HCT116 (cell line): ENCODE measurements at regions not wholly inside any gene's neighbourhood (a gene's known extent, or its start where the extent isn't known, plus 50 kb on each side); places are given as distances from the start of the nearest gene placed in this dataset.
A peak's percentile ranks its signal among the peaks of the same experiment; 100 is the strongest.

Source experiments
- ATAC-seq: fragments of 200-7000 bp; cut with Tn5 transposase; 2 replicates; pipeline ENCODE4 v1.9.1; 2020; ENCODE audit warnings: mild to moderate bottlenecking, moderate library complexity
- BruUV-seq: library from RNA; stranded (reverse); fragments of 400-500 nt; replicated peaks from 2 replicates; lab custom pipeline; 2021; lab: Mats Ljungman, UMichigan
- CTCF ChIA-PET: fragments of 300-600 bp; sonication (Branson Sonifier 250); formaldehyde crosslinking; loops from one replicate; lab custom pipeline; 2021; ENCODE audit warnings: antibody characterized with exemption; lab: Charles Lee
- POLR2A ChIA-PET: fragments of 300-600, 350-600 bp; sonication (Branson Sonifier 250); formaldehyde crosslinking; loops from one replicate; lab custom pipeline; 2021; ENCODE audit warnings: antibody characterized with exemption; lab: Charles Lee
- RAD21 ChIA-PET, 2 experiments: fragments of 300-600 bp; sonication (Branson Sonifier 250); formaldehyde crosslinking; loops; one replicate each; lab custom pipeline; 2023; ENCODE audit warnings: low total read pairs in 2 of 2; ENCODE audit not compliant: uncharacterized antibody in 2 of 2, unreplicated experiment in 2 of 2, low non-redundant PET in 1 of 2; lab: Charles Lee
- DNase-seq: peaks from one replicate; pipeline ENCODE4 v3.0.0-alpha.2; 2010; ENCODE audit warnings: low read depth, low spot score
- H2AFZ ChIP-seq: fragments of 200-600 bp; shearing (Covaris generic), sonication (generic); 2 replicates; pipeline ENCODE4 v1.6.1; 2017; ENCODE audit warnings: low read depth, mixed run types, mixed read lengths, antibody characterized with exemption, low read length; ENCODE audit not compliant: poor library complexity, severe bottlenecking
- H3K27ac ChIP-seq: 2 replicates; pipeline ENCODE4 v1.5.1; 2012; ENCODE audit warnings: low read depth, low read length
- H3K27me3 ChIP-seq: fragments of 200-600 bp; sonication (generic); 2 replicates; pipeline ENCODE4 v1.6.1; 2016; ENCODE audit warnings: mixed run types, low read length, mixed read lengths; ENCODE audit not compliant: insufficient read depth
- H3K36me3 ChIP-seq, 2 experiments: fragments of 200-500 bp in 1 of 2; fragments of 200-600 bp in 1 of 2; sonication (Bioruptor generic) in 1 of 2; sonication (generic) in 1 of 2; 2 replicates each; pipeline versions ENCODE4 v1.5.1 to v1.6.1; 2014 to 2016; ENCODE audit warnings: low read length in 2 of 2, inconsistent platforms in 1 of 2, mixed read lengths in 1 of 2, mixed run types in 1 of 2; ENCODE audit not compliant: insufficient read depth in 2 of 2, control insufficient read depth in 1 of 2
- H3K4me1 ChIP-seq, 2 experiments: fragments of 200-600 bp in 1 of 2; sonication (generic) in 1 of 2; 2 replicates each; pipeline versions ENCODE4 v1.5.1 to v1.6.1; 2012 to 2017; ENCODE audit warnings: low read length in 2 of 2, inconsistent platforms in 1 of 2, mild to moderate bottlenecking in 1 of 2, mixed read lengths in 1 of 2, mixed run types in 1 of 2, moderate library complexity in 1 of 2; ENCODE audit not compliant: insufficient read depth in 2 of 2, control insufficient read depth in 1 of 2
- H3K4me2 ChIP-seq: fragments of 200-600 bp; sonication (generic); 2 replicates; pipeline ENCODE4 v1.6.1; 2017; ENCODE audit warnings: mixed run types, low read length, mixed read lengths
- H3K4me3 ChIP-seq, 2 experiments: fragments of 200-600 bp in 1 of 2; sonication (generic) in 1 of 2; replicated peaks in 1 of 2; 2 replicates each; pipeline ENCODE4 v1.5.1; 2011 to 2016; ENCODE audit warnings: low read length in 2 of 2, control low read depth in 1 of 2, low read depth in 1 of 2, mild to moderate bottlenecking in 1 of 2, mixed read lengths in 1 of 2, mixed run types in 1 of 2
- H3K79me2 ChIP-seq: fragments of 200-600 bp; sonication (generic); 2 replicates; pipeline ENCODE4 v1.6.1; 2017; ENCODE audit warnings: mild to moderate bottlenecking, mixed run types, low read length, moderate library complexity, mixed read lengths; ENCODE audit not compliant: insufficient read depth
- H3K9ac ChIP-seq: fragments of 200-600 bp; sonication (generic); 2 replicates; pipeline ENCODE4 v1.6.1; 2016; ENCODE audit warnings: low read length, mixed read lengths
- H3K9me2 ChIP-seq: fragments of 200-600 bp; sonication (generic), shearing (Covaris generic); 2 replicates; pipeline ENCODE4 v1.6.1; 2017; ENCODE audit warnings: mixed run types, mild to moderate bottlenecking, moderate library complexity; ENCODE audit not compliant: insufficient read depth
- H3K9me3 ChIP-seq, 2 experiments: fragments of 200-500 bp in 1 of 2; fragments of 200-600 bp in 1 of 2; sonication (Bioruptor generic) in 1 of 2; sonication (generic) in 1 of 2; 2 replicates each; pipeline ENCODE4 v1.6.1; 2014 to 2017; ENCODE audit warnings: low read length in 2 of 2, mixed read lengths in 2 of 2, inconsistent platforms in 1 of 2, low read depth in 1 of 2, mild to moderate bottlenecking in 1 of 2, mixed run types in 1 of 2, moderate library complexity in 1 of 2; ENCODE audit not compliant: control insufficient read depth in 1 of 2, insufficient read depth in 1 of 2
- H4K20me1 ChIP-seq: fragments of 200-600 bp; sonication (generic), shearing (Covaris generic); 2 replicates; pipeline ENCODE4 v1.6.1; 2017; ENCODE audit warnings: mixed run types, mild to moderate bottlenecking, moderate library complexity; ENCODE audit not compliant: insufficient read depth
- CEBPB ChIP-seq: IDR thresholded peaks from 2 replicates; pipeline ENCODE4 v1.6.1; 2012; ENCODE audit warnings: low read depth
- ELF1 ChIP-seq: IDR thresholded peaks from 2 replicates; pipeline ENCODE4 v1.6.1; 2012; ENCODE audit warnings: low read depth, borderline replicate concordance
- EZH2phosphoT487 ChIP-seq: fragments of 200-600 bp; IDR thresholded peaks from 2 replicates; pipeline ENCODE4 v1.6.1; 2018; ENCODE audit warnings: antibody characterized with exemption, borderline replicate concordance
- FOSL1 ChIP-seq: IDR thresholded peaks from 2 replicates; pipeline ENCODE4 v1.6.1; 2012; ENCODE audit warnings: low read depth
- JUND ChIP-seq: IDR thresholded peaks from 2 replicates; pipeline ENCODE4 v1.6.1; 2012
- POLR2A ChIP-seq: IDR thresholded peaks from 2 replicates; pipeline ENCODE4 v1.7.0; 2011; ENCODE audit warnings: borderline replicate concordance; ENCODE audit not compliant: insufficient read depth, insufficient read length; ENCODE audit errors: extremely low read depth
- RAD21 ChIP-seq: IDR thresholded peaks from 2 replicates; pipeline ENCODE4 v1.6.1; 2012; ENCODE audit warnings: low read depth, mild to moderate bottlenecking
- SIN3A ChIP-seq: IDR thresholded peaks from 2 replicates; pipeline ENCODE4 v1.6.1; 2012; ENCODE audit warnings: low read depth
- SRF ChIP-seq: IDR thresholded peaks from 2 replicates; pipeline ENCODE4 v1.6.1; 2012; ENCODE audit warnings: low read depth
- YY1 ChIP-seq: IDR thresholded peaks from 2 replicates; pipeline ENCODE4 v1.6.1; 2011; ENCODE audit warnings: low read length, low read depth, moderate library complexity, mild to moderate bottlenecking; ENCODE audit not compliant: insufficient replicate concordance; ENCODE audit errors: extremely low read depth
- ZFX ChIP-seq: fragments of 450-650 bp; IDR thresholded peaks from 2 replicates; pipeline ENCODE4 v1.6.1; 2017
- ZNF274 ChIP-seq: fragments of 200-500 bp; sonication (Bioruptor generic); IDR thresholded peaks from 2 replicates; pipeline ENCODE4 v1.6.1; 2014; ENCODE audit warnings: mild to moderate bottlenecking, low read depth, low read length, inconsistent platforms
- intact Hi-C: fragments of 100-400 bp; cut with micrococcal nuclease; formaldehyde crosslinking; loops from 2 replicates; pipeline ENCODE4 v1.10.0; 2022
- TF ChIP-seq, protein P1 (sequence below), 3 experiments: fragments of 200-600 bp in 1 of 3; sonication (generic) in 1 of 3; IDR thresholded peaks in 2 of 3; conservative IDR thresholded peaks in 1 of 3; 2 replicates each; pipeline ENCODE4 v1.5.1; 2012 to 2017; ENCODE audit warnings: low read depth in 2 of 3, low read length in 2 of 3, antibody characterized with exemption in 1 of 3, borderline replicate concordance in 1 of 3, control low read depth in 1 of 3, mild to moderate bottlenecking in 1 of 3, mixed read lengths in 1 of 3, mixed run types in 1 of 3, moderate library complexity in 1 of 3; ENCODE audit not compliant: insufficient read depth in 1 of 3
- TF ChIP-seq, protein P2 (sequence below): IDR thresholded peaks from 2 replicates; pipeline ENCODE4 v1.6.1; 2012
- TF ChIP-seq, protein P3 (sequence below): IDR thresholded peaks from 2 replicates; pipeline ENCODE4 v1.6.1; 2011; ENCODE audit warnings: mild to moderate bottlenecking, low read length, moderate library complexity; ENCODE audit not compliant: insufficient replicate concordance; ENCODE audit errors: extremely low read depth

DNA sequence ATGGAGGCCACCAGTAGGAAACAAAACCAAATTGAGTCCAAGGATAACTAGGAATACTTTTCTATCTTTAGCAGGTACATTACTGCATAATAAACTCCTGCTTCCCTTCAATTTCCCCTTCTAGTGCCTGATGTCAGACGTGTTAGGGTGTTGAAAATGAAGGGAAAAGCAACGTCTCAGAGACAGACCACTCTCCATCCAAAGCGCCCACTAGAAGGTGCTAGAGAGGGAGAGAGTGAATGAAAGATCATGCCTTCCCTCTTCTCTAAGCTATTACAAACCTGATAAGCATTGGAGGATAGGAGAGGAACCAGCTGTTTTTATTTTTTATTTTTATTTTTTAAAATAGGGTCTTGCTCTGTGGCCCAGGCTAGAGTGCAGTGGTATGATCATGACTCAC, 64.1 kb downstream of the ZNF641 start:
- intact Hi-C loops: loop anchor here (10.0 kb wide), 1 partner anchor 168 kb away; no protein-coding TSS in a partner anchor
- ChIA-PET RAD21 (no interaction called here), CTCF (interaction anchor here (1.0 to 1.8 kb wide), 2 partner anchors 167 to 332 kb away, joined by 3 to 4 read pairs; no protein-coding TSS in a partner anchor), POLR2A (no interaction called here)
- ATAC-seq (peak; percentile 81), DNase-seq (no peak)
- BruUV-seq: no TSS peak
- no peaks in the 10 kb centered on the region for H3K27me3 ChIP-seq
- H3K27ac ChIP-seq: no peak overlapping the region
- H3K9me3 ChIP-seq: no peaks in the 10 kb centered on the region
- H3K79me2 ChIP-seq: no peaks in the 10 kb centered on the region
- no peak overlapping the region for H3K4me2 ChIP-seq
- no peak overlapping the region for H3K9ac ChIP-seq
- H3K36me3 ChIP-seq: no peaks in the 10 kb centered on the region
- no peaks in the 10 kb centered on the region for H3K4me1 ChIP-seq
- H3K4me3 ChIP-seq: no peak overlapping the region
- TF ChIP-seq ZFX (no peak), CEBPB (no peak), RAD21 (peak; percentile 36), ZNF274 (no peak), SRF (no peak), EZH2phosphoT487 (no peak), JUND (no peak), YY1 (no peak), ELF1 (no peak), SIN3A (no peak), FOSL1 (no peak), POLR2A (no peak)
- TF ChIP-seq, protein P1, sequence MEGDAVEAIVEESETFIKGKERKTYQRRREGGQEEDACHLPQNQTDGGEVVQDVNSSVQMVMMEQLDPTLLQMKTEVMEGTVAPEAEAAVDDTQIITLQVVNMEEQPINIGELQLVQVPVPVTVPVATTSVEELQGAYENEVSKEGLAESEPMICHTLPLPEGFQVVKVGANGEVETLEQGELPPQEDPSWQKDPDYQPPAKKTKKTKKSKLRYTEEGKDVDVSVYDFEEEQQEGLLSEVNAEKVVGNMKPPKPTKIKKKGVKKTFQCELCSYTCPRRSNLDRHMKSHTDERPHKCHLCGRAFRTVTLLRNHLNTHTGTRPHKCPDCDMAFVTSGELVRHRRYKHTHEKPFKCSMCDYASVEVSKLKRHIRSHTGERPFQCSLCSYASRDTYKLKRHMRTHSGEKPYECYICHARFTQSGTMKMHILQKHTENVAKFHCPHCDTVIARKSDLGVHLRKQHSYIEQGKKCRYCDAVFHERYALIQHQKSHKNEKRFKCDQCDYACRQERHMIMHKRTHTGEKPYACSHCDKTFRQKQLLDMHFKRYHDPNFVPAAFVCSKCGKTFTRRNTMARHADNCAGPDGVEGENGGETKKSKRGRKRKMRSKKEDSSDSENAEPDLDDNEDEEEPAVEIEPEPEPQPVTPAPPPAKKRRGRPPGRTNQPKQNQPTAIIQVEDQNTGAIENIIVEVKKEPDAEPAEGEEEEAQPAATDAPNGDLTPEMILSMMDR (IDR thresholded peaks at IDR 0.05 in 2 of 3, conservative IDR thresholded peaks at IDR 0.05 in 1 of 3; ENCODE audit: borderline replicate concordance in 1 of 3, insufficient read depth in 1 of 3, low read depth in 2 of 3, low read length in 2 of 3): peak; percentile 4 to 59 (median 55); a peak in 4 of 6 replicates
- TF ChIP-seq, protein P2, sequence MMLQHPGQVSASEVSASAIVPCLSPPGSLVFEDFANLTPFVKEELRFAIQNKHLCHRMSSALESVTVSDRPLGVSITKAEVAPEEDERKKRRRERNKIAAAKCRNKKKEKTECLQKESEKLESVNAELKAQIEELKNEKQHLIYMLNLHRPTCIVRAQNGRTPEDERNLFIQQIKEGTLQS: no peak
- TF ChIP-seq, protein P3, sequence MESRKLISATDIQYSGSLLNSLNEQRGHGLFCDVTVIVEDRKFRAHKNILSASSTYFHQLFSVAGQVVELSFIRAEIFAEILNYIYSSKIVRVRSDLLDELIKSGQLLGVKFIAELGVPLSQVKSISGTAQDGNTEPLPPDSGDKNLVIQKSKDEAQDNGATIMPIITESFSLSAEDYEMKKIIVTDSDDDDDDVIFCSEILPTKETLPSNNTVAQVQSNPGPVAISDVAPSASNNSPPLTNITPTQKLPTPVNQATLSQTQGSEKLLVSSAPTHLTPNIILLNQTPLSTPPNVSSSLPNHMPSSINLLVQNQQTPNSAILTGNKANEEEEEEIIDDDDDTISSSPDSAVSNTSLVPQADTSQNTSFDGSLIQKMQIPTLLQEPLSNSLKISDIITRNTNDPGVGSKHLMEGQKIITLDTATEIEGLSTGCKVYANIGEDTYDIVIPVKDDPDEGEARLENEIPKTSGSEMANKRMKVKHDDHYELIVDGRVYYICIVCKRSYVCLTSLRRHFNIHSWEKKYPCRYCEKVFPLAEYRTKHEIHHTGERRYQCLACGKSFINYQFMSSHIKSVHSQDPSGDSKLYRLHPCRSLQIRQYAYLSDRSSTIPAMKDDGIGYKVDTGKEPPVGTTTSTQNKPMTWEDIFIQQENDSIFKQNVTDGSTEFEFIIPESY: no peak
- TF ChIP-seq, all 23 proteins: peak for 2
- peak overlapping the region; percentile 49 for H2AFZ ChIP-seq
- no peaks in the 10 kb centered on the region for H3K9me2 ChIP-seq
- no peaks in the 10 kb centered on the region for H4K20me1 ChIP-seq
